ENCODE measurements at regions not wholly inside any gene's neighbourhood (a gene's known extent, or its start where the extent isn't known, plus 50 kb on each side); places are given as distances from the start of the nearest gene placed in this dataset.

GRCh38 chr14:98602983-98603382 is 669.0 kb downstream of the BCL11B start:
- TF ChIP-seq, protein P1, sequence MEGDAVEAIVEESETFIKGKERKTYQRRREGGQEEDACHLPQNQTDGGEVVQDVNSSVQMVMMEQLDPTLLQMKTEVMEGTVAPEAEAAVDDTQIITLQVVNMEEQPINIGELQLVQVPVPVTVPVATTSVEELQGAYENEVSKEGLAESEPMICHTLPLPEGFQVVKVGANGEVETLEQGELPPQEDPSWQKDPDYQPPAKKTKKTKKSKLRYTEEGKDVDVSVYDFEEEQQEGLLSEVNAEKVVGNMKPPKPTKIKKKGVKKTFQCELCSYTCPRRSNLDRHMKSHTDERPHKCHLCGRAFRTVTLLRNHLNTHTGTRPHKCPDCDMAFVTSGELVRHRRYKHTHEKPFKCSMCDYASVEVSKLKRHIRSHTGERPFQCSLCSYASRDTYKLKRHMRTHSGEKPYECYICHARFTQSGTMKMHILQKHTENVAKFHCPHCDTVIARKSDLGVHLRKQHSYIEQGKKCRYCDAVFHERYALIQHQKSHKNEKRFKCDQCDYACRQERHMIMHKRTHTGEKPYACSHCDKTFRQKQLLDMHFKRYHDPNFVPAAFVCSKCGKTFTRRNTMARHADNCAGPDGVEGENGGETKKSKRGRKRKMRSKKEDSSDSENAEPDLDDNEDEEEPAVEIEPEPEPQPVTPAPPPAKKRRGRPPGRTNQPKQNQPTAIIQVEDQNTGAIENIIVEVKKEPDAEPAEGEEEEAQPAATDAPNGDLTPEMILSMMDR (IDR thresholded peaks at IDR 0.05): no peak
- Histone ChIP-seq H3K4me2 (ENCODE audit: low read length) (no peak overlapping the region), H3K4me1 (no peaks in the 10 kb centered on the region), H3K9me3 (ENCODE audit: control insufficient read depth, low read length) (no peaks in the 10 kb centered on the region), H3K36me3 (ENCODE audit: control insufficient read depth, insufficient read depth, low read length) (no peaks in the 10 kb centered on the region), H3K4me3 (ENCODE audit: low read depth, low read length) (no peak overlapping the region), H3K27ac (no peak overlapping the region), H2AFZ (no peak overlapping the region), H3K27me3 (ENCODE audit: control insufficient read depth, insufficient read depth, low read length) (no peaks in the 10 kb centered on the region), H3K9ac (no peak overlapping the region), H3K79me2 (no peaks in the 10 kb centered on the region)

- H3K9me3 ChIP-seq (ENCODE audit: control insufficient read depth, low read length): no peaks in the 10 kb centered on the region
- no peak overlapping the region for H2AFZ ChIP-seq
- no peak overlapping the region for H3K9ac ChIP-seq
- H3K4me3 ChIP-seq (ENCODE audit: low read depth, low read length): no peak overlapping the region
- no peaks in the 10 kb centered on the region for H3K4me1 ChIP-seq
- no peaks in the 10 kb centered on the region for H3K36me3 ChIP-seq (ENCODE audit: control insufficient read depth, insufficient read depth, low read length)
- no peak overlapping the region for H3K27ac ChIP-seq
- H3K4me2 ChIP-seq (ENCODE audit: low read length): no peak overlapping the region
- H3K27me3 ChIP-seq (ENCODE audit: control insufficient read depth, insufficient read depth, low read length): no peaks in the 10 kb centered on the region
- no peaks in the 10 kb centered on the region for H3K79me2 ChIP-seq
- TF ChIP-seq, protein P1 (IDR thresholded peaks at IDR 0.05): no peak
These were observed 667.0 kb downstream of the BCL11B start for GRCh38 chr14:98605043-98605442.

DNA sequence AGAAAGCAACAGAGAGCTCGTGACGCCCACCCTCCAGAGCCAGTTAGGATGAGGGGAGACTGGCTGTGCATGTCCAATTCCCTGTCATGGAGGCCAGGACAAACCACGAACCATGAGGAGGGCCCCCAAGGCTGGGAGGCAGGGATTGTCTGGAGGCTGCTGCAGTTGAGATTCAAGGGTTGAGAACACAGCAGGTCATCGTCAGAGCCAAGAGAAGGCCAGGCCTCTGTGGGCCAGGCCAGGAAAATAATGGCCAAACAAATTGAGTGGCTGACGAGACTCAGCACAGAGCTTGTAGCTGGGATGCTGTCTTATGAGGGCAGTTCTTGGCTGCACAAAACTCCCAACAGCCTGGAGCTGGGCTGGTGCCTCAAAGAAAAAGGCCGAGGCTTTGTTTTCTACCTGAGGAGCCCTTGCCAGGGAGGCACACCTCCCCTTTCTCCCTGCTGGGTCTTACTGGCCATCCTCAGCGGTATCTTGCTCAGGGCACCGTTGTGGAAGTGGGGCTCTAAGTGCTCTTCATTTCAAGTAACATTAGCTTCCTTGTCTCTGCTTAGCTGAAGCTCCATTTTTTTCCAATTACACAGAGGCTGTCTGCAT is 665.9 kb downstream of the BCL11B start:
- H3K79me2 ChIP-seq: no peaks in the 10 kb centered on the region
- no peak overlapping the region for H3K27ac ChIP-seq
- H3K27me3 ChIP-seq (ENCODE audit: control insufficient read depth, insufficient read depth, low read length): no peaks in the 10 kb centered on the region
- H2AFZ ChIP-seq: no peak overlapping the region
- H3K4me2 ChIP-seq (ENCODE audit: low read length): no peak overlapping the region
- no peaks in the 10 kb centered on the region for H3K4me1 ChIP-seq
- TF ChIP-seq, protein P1 (IDR thresholded peaks at IDR 0.05): no peak
- no peaks in the 10 kb centered on the region for H3K9me3 ChIP-seq (ENCODE audit: control insufficient read depth, low read length)
- no peaks in the 10 kb centered on the region for H3K36me3 ChIP-seq (ENCODE audit: control insufficient read depth, insufficient read depth, low read length)
- H3K9ac ChIP-seq: no peak overlapping the region
- H3K4me3 ChIP-seq (ENCODE audit: low read depth, low read length): no peak overlapping the region

DNA sequence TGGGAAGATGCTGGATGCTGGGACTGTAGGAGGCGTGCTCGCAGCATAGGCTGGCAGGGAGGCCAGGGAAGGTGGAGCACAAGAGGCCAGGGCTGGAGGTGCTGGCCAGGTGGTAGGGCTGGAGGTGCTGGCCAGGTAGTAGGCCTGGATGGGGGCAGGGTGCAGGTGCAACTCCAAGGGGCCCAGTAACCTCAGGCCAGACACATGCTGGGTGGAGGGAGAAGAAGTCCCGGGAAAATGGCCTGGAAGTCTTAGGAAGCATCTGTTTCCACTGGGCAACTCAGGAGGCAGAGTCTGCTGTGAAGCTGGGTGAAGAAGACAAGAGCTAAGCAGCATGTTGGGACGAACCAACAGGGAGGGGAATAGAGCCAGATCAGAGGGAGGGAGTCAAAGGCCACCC is 665.2 kb downstream of the BCL11B start:
- Histone ChIP-seq H3K9me3 (ENCODE audit: control insufficient read depth, low read length) (no peaks in the 10 kb centered on the region), H3K27me3 (ENCODE audit: control insufficient read depth, insufficient read depth, low read length) (no peaks in the 10 kb centered on the region), H3K36me3 (ENCODE audit: control insufficient read depth, insufficient read depth, low read length) (no peaks in the 10 kb centered on the region), H3K4me2 (ENCODE audit: low read length) (no peak overlapping the region), H3K27ac (no peak overlapping the region), H2AFZ (no peak overlapping the region), H3K79me2 (no peaks in the 10 kb centered on the region), H3K9ac (no peak overlapping the region), H3K4me3 (ENCODE audit: low read depth, low read length) (no peak overlapping the region), H3K4me1 (no peaks in the 10 kb centered on the region)
- TF ChIP-seq, protein P1 (IDR thresholded peaks at IDR 0.05): no peak

- H3K9ac ChIP-seq: no peak overlapping the region
- TF ChIP-seq, protein P1 (IDR thresholded peaks at IDR 0.05): no peak
- H3K36me3 ChIP-seq (ENCODE audit: control insufficient read depth, insufficient read depth, low read length): no peaks in the 10 kb centered on the region
- no peak overlapping the region for H2AFZ ChIP-seq
- H3K4me2 ChIP-seq (ENCODE audit: low read length): no peak overlapping the region
- H3K27me3 ChIP-seq (ENCODE audit: control insufficient read depth, insufficient read depth, low read length): no peaks in the 10 kb centered on the region
- no peaks in the 10 kb centered on the region for H3K79me2 ChIP-seq
- H3K4me1 ChIP-seq: no peaks in the 10 kb centered on the region
- no peak overlapping the region for H3K27ac ChIP-seq
- no peak overlapping the region for H3K4me3 ChIP-seq (ENCODE audit: low read depth, low read length)
- no peaks in the 10 kb centered on the region for H3K9me3 ChIP-seq (ENCODE audit: control insufficient read depth, low read length)
These were observed 664.6 kb downstream of the BCL11B start for GRCh38 chr14:98607341-98607910.
